ENCODE measurements at regions not wholly inside any gene's neighbourhood (a gene's known extent, or its start where the extent isn't known, plus 50 kb on each side); places are given as distances from the start of the nearest gene placed in this dataset.
"Not testable (repeated sequence)": the region's sequence is repeated elsewhere in the genome, so short reads cannot be mapped to it uniquely, and the experiment has no call there.

- Mint-ChIP-seq H3K27me3 (ENCODE audit: low read depth in 3 of 3) (peaks cover 0 to 7% (median 0%) of the 10 kb centered on the region in 3 donors), H3K4me3 (no peak overlapping the region), H3K9me3 (peaks cover 5 to 34% (median 19%) of the 10 kb centered on the region in 6 donors), H3K4me1 (no peaks in the 10 kb centered on the region), H3K27ac (no peak overlapping the region), H3K36me3 (peaks cover 0 to 7% (median 0%) of the 10 kb centered on the region in 3 donors)
- DNase-seq: no peak
These were observed 1131.0 kb upstream of the GOT2 start for GRCh38 chr16:59864981-59865666.

GRCh38 chr16:59859676-59860402 is 1125.7 kb upstream of the GOT2 start:
- Mint-ChIP-seq H3K4me1 (no peaks in the 10 kb centered on the region), H3K36me3 (peaks cover 0 to 4% (median 0%) of the 10 kb centered on the region in 3 donors), H3K27me3 (ENCODE audit: low read depth in 3 of 3) (peaks cover 0 to 4% (median 0%) of the 10 kb centered on the region in 3 donors), H3K4me3 (no peak overlapping the region), H3K9me3 (peaks cover 2 to 35% (median 11%) of the 10 kb centered on the region in 6 donors), H3K27ac (no peak overlapping the region)
- no peak for DNase-seq

- Mint-ChIP-seq H3K27me3 (ENCODE audit: low read depth in 3 of 3) (no peaks in the 10 kb centered on the region), H3K36me3 (no peaks in the 10 kb centered on the region), H3K4me3 (no peak overlapping the region), H3K27ac (no peak overlapping the region), H3K4me1 (no peaks in the 10 kb centered on the region), H3K9me3 (peaks cover 2 to 35% (median 8%) of the 10 kb centered on the region in 6 donors)
- no peak for DNase-seq
These were observed 1120.8 kb upstream of the GOT2 start for GRCh38 chr16:59854846-59855439.

GRCh38 chr16:59849716-59850115 is 1115.6 kb upstream of the GOT2 start:
- no peak overlapping the region for H3K4me3 Mint-ChIP-seq
- H3K9me3 Mint-ChIP-seq: peaks cover 0 to 24% (median 9%) of the 10 kb centered on the region in 6 donors
- no peak overlapping the region for H3K27ac Mint-ChIP-seq
- no peaks in the 10 kb centered on the region for H3K4me1 Mint-ChIP-seq
- no peak for DNase-seq
- no peaks in the 10 kb centered on the region for H3K36me3 Mint-ChIP-seq
- no peaks in the 10 kb centered on the region for H3K27me3 Mint-ChIP-seq (ENCODE audit: low read depth in 3 of 3)

GRCh38 chr16:59848296-59848695 is 1114.2 kb upstream of the GOT2 start:
- Mint-ChIP-seq H3K27ac (no peak overlapping the region), H3K9me3 (peaks cover 5 to 30% (median 12%) of the 10 kb centered on the region in 6 donors), H3K4me3 (no peak overlapping the region), H3K27me3 (ENCODE audit: low read depth in 3 of 3) (no peaks in the 10 kb centered on the region), H3K4me1 (no peaks in the 10 kb centered on the region), H3K36me3 (no peaks in the 10 kb centered on the region)
- DNase-seq: no peak

- DNase-seq: no peak
- Mint-ChIP-seq H3K4me1 (no peaks in the 10 kb centered on the region), H3K27ac (no peak overlapping the region), H3K4me3 (no peak overlapping the region), H3K27me3 (ENCODE audit: low read depth in 3 of 3) (no peaks in the 10 kb centered on the region), H3K36me3 (peaks cover 0 to 4% (median 3%) of the 10 kb centered on the region in 3 donors), H3K9me3 (peaks cover 15 to 58% (median 25%) of the 10 kb centered on the region in 6 donors)
These were observed 1106.1 kb upstream of the GOT2 start for GRCh38 chr16:59840169-59840568.

- Mint-ChIP-seq H3K27me3 (ENCODE audit: low read depth in 3 of 3) (peaks cover 0 to 1% (median 0%) of the 10 kb centered on the region in 3 donors), H3K4me3 (no peak overlapping the region), H3K9me3 (peaks cover 3 to 20% (median 11%) of the 10 kb centered on the region in 6 donors), H3K27ac (no peak overlapping the region), H3K36me3 (no peaks in the 10 kb centered on the region), H3K4me1 (no peaks in the 10 kb centered on the region)
- DNase-seq: no peak
These were observed 1092.7 kb upstream of the GOT2 start for GRCh38 chr16:59826767-59827166.

GRCh38 chr16:59809488-59809887 is 1075.4 kb upstream of the GOT2 start:
- not testable (repeated sequence) for H3K36me3 Mint-ChIP-seq; H3K27ac Mint-ChIP-seq; H3K27me3 Mint-ChIP-seq (ENCODE audit: low read depth in 3 of 3); DNase-seq; H3K4me3 Mint-ChIP-seq; H3K4me1 Mint-ChIP-seq
- peaks cover 5 to 61% (median 35%) of the 10 kb centered on the region in 6 donors for H3K9me3 Mint-ChIP-seq

GRCh38 chr16:59783191-59783590 is 1049.1 kb upstream of the GOT2 start:
- peaks cover 0 to 1% (median 0%) of the 10 kb centered on the region in 3 donors for H3K27me3 Mint-ChIP-seq (ENCODE audit: low read depth in 3 of 3)
- H3K9me3 Mint-ChIP-seq: peaks cover 6 to 41% (median 27%) of the 10 kb centered on the region in 6 donors
- no peak overlapping the region for H3K27ac Mint-ChIP-seq
- H3K36me3 Mint-ChIP-seq: no peaks in the 10 kb centered on the region
- no peaks in the 10 kb centered on the region for H3K4me1 Mint-ChIP-seq
- no peak for DNase-seq
- no peak overlapping the region for H3K4me3 Mint-ChIP-seq

- Mint-ChIP-seq H3K27me3 (ENCODE audit: low read depth in 3 of 3) (no peaks in the 10 kb centered on the region), H3K4me3 (no peak overlapping the region), H3K9me3 (peaks cover 2 to 31% (median 8%) of the 10 kb centered on the region in 6 donors), H3K27ac (no peak overlapping the region), H3K4me1 (no peaks in the 10 kb centered on the region), H3K36me3 (no peaks in the 10 kb centered on the region)
- no peak for DNase-seq
These were observed 1039.2 kb upstream of the GOT2 start for GRCh38 chr16:59773330-59773729.

- Mint-ChIP-seq H3K27ac (no peak overlapping the region), H3K4me3 (no peak overlapping the region), H3K9me3 (peaks cover 5 to 63% (median 32%) of the 10 kb centered on the region in 6 donors), H3K36me3 (peaks cover 0 to 2% (median 0%) of the 10 kb centered on the region in 3 donors), H3K4me1 (no peaks in the 10 kb centered on the region), H3K27me3 (ENCODE audit: low read depth in 3 of 3) (peaks cover 0 to 3% (median 0%) of the 10 kb centered on the region in 3 donors)
- no peak for DNase-seq
These were observed 1025.2 kb upstream of the GOT2 start for GRCh38 chr16:59759296-59759695.

GRCh38 chr16:59758848-59759247 is 1024.7 kb upstream of the GOT2 start:
- H3K9me3 Mint-ChIP-seq: peaks cover 5 to 65% (median 31%) of the 10 kb centered on the region in 6 donors
- H3K4me3 Mint-ChIP-seq: no peak overlapping the region
- peaks cover 0 to 4% (median 0%) of the 10 kb centered on the region in 3 donors for H3K36me3 Mint-ChIP-seq
- DNase-seq: no peak
- H3K4me1 Mint-ChIP-seq: no peaks in the 10 kb centered on the region
- no peak overlapping the region for H3K27ac Mint-ChIP-seq
- H3K27me3 Mint-ChIP-seq (ENCODE audit: low read depth in 3 of 3): peaks cover 0 to 3% (median 0%) of the 10 kb centered on the region in 3 donors

GRCh38 chr16:59754854-59755253 is 1020.7 kb upstream of the GOT2 start:
- Mint-ChIP-seq H3K27ac (no peak overlapping the region), H3K4me1 (no peaks in the 10 kb centered on the region), H3K27me3 (ENCODE audit: low read depth in 3 of 3) (no peaks in the 10 kb centered on the region), H3K9me3 (peaks cover 9 to 41% (median 15%) of the 10 kb centered on the region in 6 donors), H3K4me3 (no peak overlapping the region), H3K36me3 (peaks cover 0 to 4% (median 0%) of the 10 kb centered on the region in 3 donors)
- no peak for DNase-seq
